GM12891 (cell line): ENCODE measurements at regions not wholly inside any gene's neighbourhood (a gene's known extent, or its start where the extent isn't known, plus 50 kb on each side); places are given as distances from the start of the nearest gene placed in this dataset.

Experiments
- POLR2A ChIP-seq: IDR thresholded peaks from 2 replicates; pipeline ENCODE4 v1.6.1; 2011; ENCODE audit warnings: low read depth, low read length, control low read depth
- POLR2AphosphoS5 ChIP-seq: IDR thresholded peaks from 2 replicates; pipeline ENCODE4 v1.6.1; 2011; ENCODE audit warnings: low read depth, low read length, control low read depth
- SPI1 ChIP-seq: IDR thresholded peaks from 2 replicates; pipeline ENCODE4 v1.6.1; 2011; ENCODE audit warnings: low read depth, low read length, control low read depth
- TAF1 ChIP-seq: IDR thresholded peaks from 2 replicates; pipeline ENCODE4 v1.6.1; 2011; ENCODE audit warnings: low read depth, low read length, control low read depth

GRCh38 chr5:124692324-124692723 lies 54.1 kb downstream of the ZNF608 start:
- no peak for TF ChIP-seq POLR2A
- no peak for TF ChIP-seq POLR2AphosphoS5
- TF ChIP-seq TAF1, result no peak
- no peak for TF ChIP-seq SPI1
